GM13977 (cell line): ENCODE measurements at regions not wholly inside any gene's neighbourhood (a gene's known extent, or its start where the extent isn't known, plus 50 kb on each side); places are given as distances from the start of the nearest gene placed in this dataset.

Source experiments
- DNase-seq: peaks from one replicate; pipeline ENCODE4 v3.0.0; 2012; ENCODE audit warnings: low spot score
- CTCF ChIP-seq: IDR thresholded peaks from 2 replicates; pipeline ENCODE4 v1.5.1; 2012; ENCODE audit warnings: mild to moderate bottlenecking, control low read depth; ENCODE audit not compliant: insufficient read depth; ENCODE audit errors: extremely low read depth, missing control alignments
- in situ Hi-C: fragments of 300-500 bp; cut with MboI; formaldehyde crosslinking; loops from one replicate; pipeline ENCODE4 v1.12.0; 2022; ENCODE audit warnings: low sequenced_read_pairs, low pct_unique_long_range_greater_than_20kb, mixed read lengths, inconsistent platforms; ENCODE audit not compliant: unreplicated experiment

GRCh38 chr12:91965781-91966180 lies 179.9 kb downstream of the BTG1 start:
- in situ Hi-C loops = no loop called here
- no peak for DNase-seq
- TF ChIP-seq CTCF = no peak

GRCh38 chr12:91964501-91964900 lies 181.1 kb downstream of the BTG1 start:
- TF ChIP-seq CTCF = no peak
- no peak for DNase-seq
- in situ Hi-C loops = no loop called here

GRCh38 chr12:91959220-91959619 lies 186.4 kb downstream of the BTG1 start:
- DNase-seq = no peak
- in situ Hi-C loops = no loop called here
- TF ChIP-seq CTCF = no peak

- TF ChIP-seq CTCF = no peak
- no peak for DNase-seq
- in situ Hi-C loops = no loop called here
Observed at GRCh38 chr12:91958816-91959215, 186.8 kb downstream of the BTG1 start.

GRCh38 chr12:91954747-91955146 lies 190.9 kb downstream of the BTG1 start:
- no peak for DNase-seq
- in situ Hi-C loops = no loop called here
- TF ChIP-seq CTCF = no peak

GRCh38 chr12:91954326-91954725 lies 191.3 kb downstream of the BTG1 start:
- DNase-seq = no peak
- no peak for TF ChIP-seq CTCF
- in situ Hi-C loops = no loop called here

- in situ Hi-C loops = no loop called here
- no peak for DNase-seq
- TF ChIP-seq CTCF = no peak
Observed at GRCh38 chr12:91952916-91953315, 192.7 kb downstream of the BTG1 start.
